Calu3 (cell line): ENCODE measurements at regions not wholly inside any gene's neighbourhood (a gene's known extent, or its start where the extent isn't known, plus 50 kb on each side); places are given as distances from the start of the nearest gene placed in this dataset.
A peak's percentile ranks its signal among the peaks of the same experiment; 100 is the strongest.

Source experiments
- BruUV-seq: library from RNA; stranded (reverse); fragments of 400-500 nt; replicated peaks from 2 replicates; lab custom pipeline; 2021; lab: Mats Ljungman, UMichigan
- CTCF ChIA-PET: fragments of 300-600 bp; sonication (Branson Sonifier 250); formaldehyde crosslinking; loops from one replicate; lab custom pipeline; 2022; ENCODE audit warnings: antibody characterized with exemption; lab: Charles Lee
- DNase-seq: peaks from one replicate; pipeline ENCODE4 v3.0.0; 2022
- H3K27ac Mint-ChIP-seq: one replicate; pipeline ENCODE4 v1.8.0; 2022; ENCODE audit warnings: mixed read lengths; ENCODE audit not compliant: unreplicated experiment
- H3K27me3 Mint-ChIP-seq: one replicate; pipeline ENCODE4 v1.8.0; 2022; ENCODE audit warnings: mixed read lengths; ENCODE audit not compliant: unreplicated experiment
- H3K36me3 Mint-ChIP-seq: one replicate; pipeline ENCODE4 v1.8.0; 2022; ENCODE audit warnings: mild to moderate bottlenecking, moderate library complexity, mixed read lengths; ENCODE audit not compliant: insufficient read depth, unreplicated experiment
- H3K4me1 Mint-ChIP-seq: one replicate; pipeline ENCODE4 v1.8.0; 2022; ENCODE audit warnings: mild to moderate bottlenecking, low read depth, mixed read lengths; ENCODE audit not compliant: unreplicated experiment
- H3K4me3 Mint-ChIP-seq: one replicate; pipeline ENCODE4 v1.8.0; 2022; ENCODE audit warnings: mild to moderate bottlenecking, low read depth, moderate library complexity, mixed read lengths; ENCODE audit not compliant: unreplicated experiment
- H3K9me3 Mint-ChIP-seq: one replicate; pipeline ENCODE4 v1.8.0; 2022; ENCODE audit warnings: low read depth, mixed read lengths; ENCODE audit not compliant: unreplicated experiment
- intact Hi-C: fragments of 100-400 bp; cut with micrococcal nuclease; formaldehyde crosslinking; loops from one replicate; pipeline ENCODE4 v1.10.0; 2022; ENCODE audit not compliant: unreplicated experiment
- TF ChIP-seq, protein P1 (sequence below): fragments of 200-600 bp; IDR thresholded peaks from one replicate; pipeline ENCODE4 v1.8.0; 2022; ENCODE audit warnings: antibody characterized with exemption; ENCODE audit not compliant: unreplicated experiment

DNA sequence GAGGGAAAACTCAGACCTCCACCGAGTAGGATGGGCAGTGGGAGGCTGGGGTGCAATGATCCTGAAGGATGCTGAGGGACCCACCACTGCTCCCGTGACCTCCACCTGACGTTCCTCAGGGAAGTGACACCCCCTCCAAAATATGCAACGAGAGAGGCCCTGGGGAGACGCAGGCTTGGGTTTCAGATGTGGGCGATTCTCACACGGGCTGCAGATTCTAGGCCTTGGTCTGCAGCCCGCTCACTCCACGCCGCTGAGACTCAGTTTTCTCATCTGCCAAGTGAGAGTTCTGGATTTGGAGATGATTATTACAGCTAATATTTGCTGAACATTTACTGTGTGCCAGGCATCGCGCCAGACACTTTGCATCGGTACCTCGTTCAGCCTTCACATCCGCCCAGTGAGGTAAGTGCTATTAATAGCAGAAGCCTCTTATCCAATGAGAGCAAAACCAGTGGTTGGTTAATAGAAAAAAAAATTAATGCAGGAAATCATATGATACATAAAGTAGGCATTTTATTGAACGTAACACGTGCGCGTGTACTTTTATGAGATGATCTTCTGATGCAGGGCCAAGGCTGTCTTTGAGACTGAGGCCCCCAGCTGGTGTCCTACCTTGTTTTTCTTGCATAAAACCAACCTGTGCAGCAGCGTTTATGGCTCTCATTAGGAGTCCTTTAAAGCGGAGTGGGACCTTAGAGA lies 102.0 kb upstream of the RUNX3 start:
- intact Hi-C loops: no loop called here
- H3K27me3 Mint-ChIP-seq: no peaks in the 10 kb centered on the region
- H3K36me3 Mint-ChIP-seq: peaks cover 4% of the 10 kb centered on the region
- no peaks in the 10 kb centered on the region for H3K9me3 Mint-ChIP-seq
- TF ChIP-seq, protein P1, sequence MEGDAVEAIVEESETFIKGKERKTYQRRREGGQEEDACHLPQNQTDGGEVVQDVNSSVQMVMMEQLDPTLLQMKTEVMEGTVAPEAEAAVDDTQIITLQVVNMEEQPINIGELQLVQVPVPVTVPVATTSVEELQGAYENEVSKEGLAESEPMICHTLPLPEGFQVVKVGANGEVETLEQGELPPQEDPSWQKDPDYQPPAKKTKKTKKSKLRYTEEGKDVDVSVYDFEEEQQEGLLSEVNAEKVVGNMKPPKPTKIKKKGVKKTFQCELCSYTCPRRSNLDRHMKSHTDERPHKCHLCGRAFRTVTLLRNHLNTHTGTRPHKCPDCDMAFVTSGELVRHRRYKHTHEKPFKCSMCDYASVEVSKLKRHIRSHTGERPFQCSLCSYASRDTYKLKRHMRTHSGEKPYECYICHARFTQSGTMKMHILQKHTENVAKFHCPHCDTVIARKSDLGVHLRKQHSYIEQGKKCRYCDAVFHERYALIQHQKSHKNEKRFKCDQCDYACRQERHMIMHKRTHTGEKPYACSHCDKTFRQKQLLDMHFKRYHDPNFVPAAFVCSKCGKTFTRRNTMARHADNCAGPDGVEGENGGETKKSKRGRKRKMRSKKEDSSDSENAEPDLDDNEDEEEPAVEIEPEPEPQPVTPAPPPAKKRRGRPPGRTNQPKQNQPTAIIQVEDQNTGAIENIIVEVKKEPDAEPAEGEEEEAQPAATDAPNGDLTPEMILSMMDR: no peak
- H3K4me3 Mint-ChIP-seq: no peak overlapping the region
- CTCF ChIA-PET: interaction anchor here (0.7 to 1.1 kb wide), 2 partner anchors 45 to 67 kb away, joined by 3 read pairs; no protein-coding TSS in a partner anchor
- BruUV-seq: no TSS peak
- H3K4me1 Mint-ChIP-seq: peaks cover 10% of the 10 kb centered on the region
- H3K27ac Mint-ChIP-seq: no peak overlapping the region
- DNase-seq: peak; percentile 45

DNA sequence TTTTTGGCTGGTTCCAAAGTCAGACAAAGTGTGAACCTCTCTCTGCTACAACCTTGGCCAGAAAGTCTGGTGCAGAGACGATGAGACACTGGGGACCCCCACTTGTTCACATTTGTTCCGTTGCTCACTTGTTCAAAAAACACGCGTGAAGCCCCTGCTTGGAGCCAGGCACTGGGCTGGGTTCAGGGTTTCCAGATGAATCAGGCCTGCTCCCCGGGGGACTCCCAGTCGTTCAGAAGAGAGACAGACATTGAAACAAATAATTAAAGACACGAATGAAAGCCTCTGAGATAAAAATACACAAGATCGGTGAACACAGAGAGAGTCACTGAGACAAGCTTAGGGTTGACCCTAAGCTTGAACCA lies 101.5 kb upstream of the RUNX3 start:
- BruUV-seq: no TSS peak
- peaks cover 10% of the 10 kb centered on the region for H3K4me1 Mint-ChIP-seq
- H3K4me3 Mint-ChIP-seq: no peak overlapping the region
- DNase-seq: no peak
- TF ChIP-seq, protein P1: no peak
- H3K27ac Mint-ChIP-seq: no peak overlapping the region
- H3K9me3 Mint-ChIP-seq: no peaks in the 10 kb centered on the region
- no peaks in the 10 kb centered on the region for H3K27me3 Mint-ChIP-seq
- CTCF ChIA-PET: interaction anchor here (0.7 to 1.1 kb wide), 2 partner anchors 44 to 68 kb away, joined by 3 read pairs; no protein-coding TSS in a partner anchor
- peaks cover 4% of the 10 kb centered on the region for H3K36me3 Mint-ChIP-seq
- intact Hi-C loops: no loop called here

DNA sequence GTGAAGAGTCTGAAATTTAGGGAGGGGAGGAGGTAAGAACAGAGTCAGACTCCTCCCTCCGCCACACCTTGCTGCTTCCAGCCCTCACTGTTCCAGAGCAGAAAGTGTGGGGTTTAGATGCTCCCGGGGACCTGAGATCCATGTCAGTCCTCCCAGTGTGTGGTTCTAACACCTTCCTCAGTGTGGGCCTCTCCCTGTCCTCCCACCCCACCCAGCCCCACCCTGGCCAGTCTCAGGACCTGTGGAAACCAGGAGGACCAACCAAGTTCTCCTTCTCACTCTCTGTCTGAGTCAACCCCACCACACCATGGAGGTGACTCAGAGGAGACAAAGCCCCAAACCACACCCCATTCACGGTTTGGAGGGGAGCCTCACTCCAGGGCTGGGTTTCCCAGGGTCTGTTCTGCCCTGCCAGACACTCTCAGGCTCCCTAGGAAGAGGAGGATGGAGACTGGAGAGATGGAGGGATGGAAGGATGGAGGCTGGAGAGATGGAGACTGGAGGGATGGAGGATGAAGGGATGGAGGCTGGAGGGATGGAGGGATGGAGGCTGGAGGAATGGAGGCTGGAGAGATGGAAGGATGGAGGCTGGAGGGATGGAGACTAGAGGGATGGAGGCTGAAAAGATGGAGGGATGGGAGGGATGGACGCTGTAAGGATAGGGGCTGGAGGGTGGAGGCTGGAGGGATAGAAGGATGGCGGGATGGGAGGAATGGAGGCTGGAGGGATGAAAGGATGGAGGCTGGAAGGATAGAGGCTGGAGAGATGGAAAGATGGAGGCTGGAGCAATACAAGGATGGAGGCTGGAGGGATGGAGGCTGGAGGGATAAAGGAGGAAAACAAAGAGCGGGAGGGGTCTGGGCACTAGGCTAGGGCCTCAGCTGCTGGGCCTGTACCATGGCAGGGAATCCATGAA lies 100.9 kb upstream of the RUNX3 start:
- CTCF ChIA-PET: interaction anchor here (1.1 kb wide), 1 partner anchor 43 kb away, joined by 3 read pairs; no protein-coding TSS in a partner anchor
- H3K27ac Mint-ChIP-seq: peak overlapping the region; percentile 12
- DNase-seq: peak; percentile 9

DNA sequence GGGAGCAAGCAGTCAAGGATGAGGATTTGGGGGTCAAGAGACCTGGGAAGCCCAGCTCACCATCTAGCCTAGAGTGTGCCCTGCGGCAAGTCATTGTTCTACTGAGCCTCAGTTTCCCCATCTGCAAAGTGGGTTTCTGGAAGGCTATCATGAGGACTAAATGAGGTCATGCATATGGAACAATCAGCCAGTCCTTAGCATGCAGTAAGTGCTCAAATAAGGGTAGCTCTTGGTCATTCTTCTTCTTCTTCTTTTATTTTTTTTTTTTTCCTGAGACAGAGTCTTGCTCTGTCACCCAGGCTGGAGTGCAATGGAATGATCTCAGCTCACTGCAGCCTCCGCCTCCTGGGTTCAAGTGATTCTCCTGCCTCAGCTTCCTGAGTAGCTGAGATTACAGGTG lies 99.9 kb upstream of the RUNX3 start:
- DNase-seq: no peak
- Mint-ChIP-seq H3K27ac (no peak overlapping the region), H3K27me3 (no peaks in the 10 kb centered on the region), H3K9me3 (no peaks in the 10 kb centered on the region), H3K4me3 (no peak overlapping the region), H3K36me3 (peaks cover 4% of the 10 kb centered on the region), H3K4me1 (peaks cover 10% of the 10 kb centered on the region)
- BruUV-seq: no TSS peak
- intact Hi-C loops: no loop called here
- CTCF ChIA-PET: no interaction called here
- TF ChIP-seq, protein P1: no peak

More for the DNA sequence above, 100.9 kb upstream of the RUNX3 start:
- H3K9me3 Mint-ChIP-seq: no peaks in the 10 kb centered on the region
- H3K4me1 Mint-ChIP-seq: peaks cover 10% of the 10 kb centered on the region
- peaks cover 4% of the 10 kb centered on the region for H3K36me3 Mint-ChIP-seq
- TF ChIP-seq, protein P1: no peak
- H3K4me3 Mint-ChIP-seq: no peak overlapping the region
- H3K27me3 Mint-ChIP-seq: no peaks in the 10 kb centered on the region
- intact Hi-C loops: no loop called here
- BruUV-seq: no TSS peak
